ENCODE measurements at regions not wholly inside any gene's neighbourhood (a gene's known extent, or its start where the extent isn't known, plus 50 kb on each side); places are given as distances from the start of the nearest gene placed in this dataset.

GRCh38 chr2:82795446-82795845, 1663.6 kb downstream of the SUCLG1 start:
- no peak overlapping the region for H3K9ac ChIP-seq (ENCODE audit: low read length in 2 of 2)
- H3K27me3 ChIP-seq (ENCODE audit: control insufficient read depth in 1 of 2, insufficient read depth in 2 of 2, low read length in 2 of 2), result no peaks in the 10 kb centered on the region
- no peaks in the 10 kb centered on the region for H3K36me3 ChIP-seq (ENCODE audit: control insufficient read depth in 2 of 2, insufficient read depth in 2 of 2, low read length in 2 of 2)
- H3K9me3 ChIP-seq (ENCODE audit: control insufficient read depth in 2 of 2, low read length in 2 of 2), result peaks cover 0 to 3% of the 10 kb centered on the region in 2 donors
- H3K27ac ChIP-seq (ENCODE audit: low read length), result no peak overlapping the region
- no peaks in the 10 kb centered on the region for H3K4me1 ChIP-seq (ENCODE audit: control insufficient read depth, insufficient read depth, low read length)
- H3K4me3 ChIP-seq (ENCODE audit: low read length in 2 of 2), result no peak overlapping the region

GRCh38 chr2:82793711-82794435, 1665.2 kb downstream of the SUCLG1 start:
- Histone ChIP-seq H3K27ac (ENCODE audit: low read length) (no peak overlapping the region), H3K9ac (ENCODE audit: low read length in 2 of 2) (no peak overlapping the region), H3K27me3 (ENCODE audit: control insufficient read depth in 1 of 2, insufficient read depth in 2 of 2, low read length in 2 of 2) (no peaks in the 10 kb centered on the region), H3K4me1 (ENCODE audit: control insufficient read depth, insufficient read depth, low read length) (no peaks in the 10 kb centered on the region), H3K36me3 (ENCODE audit: control insufficient read depth in 2 of 2, insufficient read depth in 2 of 2, low read length in 2 of 2) (no peaks in the 10 kb centered on the region), H3K4me3 (ENCODE audit: low read length in 2 of 2) (no peak overlapping the region), H3K9me3 (ENCODE audit: control insufficient read depth in 2 of 2, low read length in 2 of 2) (peaks cover 0 to under 1% of the 10 kb centered on the region in 2 donors)

GRCh38 chr2:82792316-82792715, 1666.8 kb downstream of the SUCLG1 start:
- H3K9ac ChIP-seq (ENCODE audit: low read length in 2 of 2), result no peak overlapping the region
- H3K36me3 ChIP-seq (ENCODE audit: control insufficient read depth in 2 of 2, insufficient read depth in 2 of 2, low read length in 2 of 2), result no peaks in the 10 kb centered on the region
- H3K4me3 ChIP-seq (ENCODE audit: low read length in 2 of 2), result no peak overlapping the region
- H3K9me3 ChIP-seq (ENCODE audit: control insufficient read depth in 2 of 2, low read length in 2 of 2), result no peaks in the 10 kb centered on the region
- H3K4me1 ChIP-seq (ENCODE audit: control insufficient read depth, insufficient read depth, low read length), result no peaks in the 10 kb centered on the region
- H3K27me3 ChIP-seq (ENCODE audit: control insufficient read depth in 1 of 2, insufficient read depth in 2 of 2, low read length in 2 of 2), result no peaks in the 10 kb centered on the region
- H3K27ac ChIP-seq (ENCODE audit: low read length), result peak overlapping the region; percentile 3

- H3K4me3 ChIP-seq (ENCODE audit: low read length in 2 of 2), result no peak overlapping the region
- H3K9ac ChIP-seq (ENCODE audit: low read length in 2 of 2), result no peak overlapping the region
- no peak overlapping the region for H3K27ac ChIP-seq (ENCODE audit: low read length)
- no peaks in the 10 kb centered on the region for H3K9me3 ChIP-seq (ENCODE audit: control insufficient read depth in 2 of 2, low read length in 2 of 2)
- H3K27me3 ChIP-seq (ENCODE audit: control insufficient read depth in 1 of 2, insufficient read depth in 2 of 2, low read length in 2 of 2), result no peaks in the 10 kb centered on the region
- H3K36me3 ChIP-seq (ENCODE audit: control insufficient read depth in 2 of 2, insufficient read depth in 2 of 2, low read length in 2 of 2), result no peaks in the 10 kb centered on the region
- no peaks in the 10 kb centered on the region for H3K4me1 ChIP-seq (ENCODE audit: control insufficient read depth, insufficient read depth, low read length)
These were observed 1668.7 kb downstream of the SUCLG1 start for GRCh38 chr2:82790206-82791021.

GRCh38 chr2:82789851-82790205, 1669.3 kb downstream of the SUCLG1 start:
- Histone ChIP-seq H3K9me3 (ENCODE audit: control insufficient read depth in 2 of 2, low read length in 2 of 2) (no peaks in the 10 kb centered on the region), H3K27me3 (ENCODE audit: control insufficient read depth in 1 of 2, insufficient read depth in 2 of 2, low read length in 2 of 2) (no peaks in the 10 kb centered on the region), H3K27ac (ENCODE audit: low read length) (no peak overlapping the region), H3K9ac (ENCODE audit: low read length in 2 of 2) (no peak overlapping the region), H3K4me3 (ENCODE audit: low read length in 2 of 2) (no peak overlapping the region), H3K36me3 (ENCODE audit: control insufficient read depth in 2 of 2, insufficient read depth in 2 of 2, low read length in 2 of 2) (no peaks in the 10 kb centered on the region), H3K4me1 (ENCODE audit: control insufficient read depth, insufficient read depth, low read length) (no peaks in the 10 kb centered on the region)

- Histone ChIP-seq H3K4me3 (ENCODE audit: low read length in 2 of 2) (no peak overlapping the region), H3K4me1 (ENCODE audit: control insufficient read depth, insufficient read depth, low read length) (peaks cover 3% of the 10 kb centered on the region), H3K27ac (ENCODE audit: low read length) (no peak overlapping the region), H3K9me3 (ENCODE audit: control insufficient read depth in 2 of 2, low read length in 2 of 2) (no peaks in the 10 kb centered on the region), H3K36me3 (ENCODE audit: control insufficient read depth in 2 of 2, insufficient read depth in 2 of 2, low read length in 2 of 2) (no peaks in the 10 kb centered on the region), H3K9ac (ENCODE audit: low read length in 2 of 2) (no peak overlapping the region), H3K27me3 (ENCODE audit: control insufficient read depth in 1 of 2, insufficient read depth in 2 of 2, low read length in 2 of 2) (no peaks in the 10 kb centered on the region)
These were observed 1677.7 kb downstream of the SUCLG1 start for GRCh38 chr2:82781176-82781915.

- no peaks in the 10 kb centered on the region for H3K27me3 ChIP-seq (ENCODE audit: control insufficient read depth in 1 of 2, insufficient read depth in 2 of 2, low read length in 2 of 2)
- H3K9ac ChIP-seq (ENCODE audit: low read length in 2 of 2), result no peak overlapping the region
- H3K4me1 ChIP-seq (ENCODE audit: control insufficient read depth, insufficient read depth, low read length), result peaks cover 3% of the 10 kb centered on the region
- H3K9me3 ChIP-seq (ENCODE audit: control insufficient read depth in 2 of 2, low read length in 2 of 2), result no peaks in the 10 kb centered on the region
- H3K36me3 ChIP-seq (ENCODE audit: control insufficient read depth in 2 of 2, insufficient read depth in 2 of 2, low read length in 2 of 2), result no peaks in the 10 kb centered on the region
- H3K27ac ChIP-seq (ENCODE audit: low read length), result no peak overlapping the region
- H3K4me3 ChIP-seq (ENCODE audit: low read length in 2 of 2), result no peak overlapping the region
These were observed 1679.0 kb downstream of the SUCLG1 start for GRCh38 chr2:82780050-82780449.

- H3K27ac ChIP-seq (ENCODE audit: low read length), result no peak overlapping the region
- no peak overlapping the region for H3K4me3 ChIP-seq (ENCODE audit: low read length in 2 of 2)
- H3K4me1 ChIP-seq (ENCODE audit: control insufficient read depth, insufficient read depth, low read length), result no peaks in the 10 kb centered on the region
- H3K9ac ChIP-seq (ENCODE audit: low read length in 2 of 2), result no peak overlapping the region
- no peaks in the 10 kb centered on the region for H3K36me3 ChIP-seq (ENCODE audit: control insufficient read depth in 2 of 2, insufficient read depth in 2 of 2, low read length in 2 of 2)
- H3K9me3 ChIP-seq (ENCODE audit: control insufficient read depth in 2 of 2, low read length in 2 of 2), result peaks cover 0 to 6% of the 10 kb centered on the region in 2 donors
- no peaks in the 10 kb centered on the region for H3K27me3 ChIP-seq (ENCODE audit: control insufficient read depth in 1 of 2, insufficient read depth in 2 of 2, low read length in 2 of 2)
These were observed 1706.7 kb downstream of the SUCLG1 start for GRCh38 chr2:82752396-82752795.

- Histone ChIP-seq H3K27ac (ENCODE audit: low read length) (no peak overlapping the region), H3K4me1 (ENCODE audit: control insufficient read depth, insufficient read depth, low read length) (no peaks in the 10 kb centered on the region), H3K9ac (ENCODE audit: low read length in 2 of 2) (no peak overlapping the region), H3K36me3 (ENCODE audit: control insufficient read depth in 2 of 2, insufficient read depth in 2 of 2, low read length in 2 of 2) (no peaks in the 10 kb centered on the region), H3K9me3 (ENCODE audit: control insufficient read depth in 2 of 2, low read length in 2 of 2) (peaks cover 0 to 6% of the 10 kb centered on the region in 2 donors), H3K27me3 (ENCODE audit: control insufficient read depth in 1 of 2, insufficient read depth in 2 of 2, low read length in 2 of 2) (no peaks in the 10 kb centered on the region), H3K4me3 (ENCODE audit: low read length in 2 of 2) (no peak overlapping the region)
These were observed 1710.4 kb downstream of the SUCLG1 start for GRCh38 chr2:82748653-82749052.

GRCh38 chr2:82740527-82740926, 1718.6 kb downstream of the SUCLG1 start:
- Histone ChIP-seq H3K4me1 (ENCODE audit: control insufficient read depth, insufficient read depth, low read length) (no peaks in the 10 kb centered on the region), H3K27me3 (ENCODE audit: control insufficient read depth in 1 of 2, insufficient read depth in 2 of 2, low read length in 2 of 2) (no peaks in the 10 kb centered on the region), H3K27ac (ENCODE audit: low read length) (no peak overlapping the region), H3K4me3 (ENCODE audit: low read length in 2 of 2) (no peak overlapping the region), H3K36me3 (ENCODE audit: control insufficient read depth in 2 of 2, insufficient read depth in 2 of 2, low read length in 2 of 2) (no peaks in the 10 kb centered on the region), H3K9me3 (ENCODE audit: control insufficient read depth in 2 of 2, low read length in 2 of 2) (no peaks in the 10 kb centered on the region), H3K9ac (ENCODE audit: low read length in 2 of 2) (no peak overlapping the region)

Measured in stomach smooth muscle (tissue), 2 donors.